ENCODE measurements at regions not wholly inside any gene's neighbourhood (a gene's known extent, or its start where the extent isn't known, plus 50 kb on each side); places are given as distances from the start of the nearest gene placed in this dataset.
A peak's percentile ranks its signal among the peaks of the same experiment; 100 is the strongest.

DNA sequence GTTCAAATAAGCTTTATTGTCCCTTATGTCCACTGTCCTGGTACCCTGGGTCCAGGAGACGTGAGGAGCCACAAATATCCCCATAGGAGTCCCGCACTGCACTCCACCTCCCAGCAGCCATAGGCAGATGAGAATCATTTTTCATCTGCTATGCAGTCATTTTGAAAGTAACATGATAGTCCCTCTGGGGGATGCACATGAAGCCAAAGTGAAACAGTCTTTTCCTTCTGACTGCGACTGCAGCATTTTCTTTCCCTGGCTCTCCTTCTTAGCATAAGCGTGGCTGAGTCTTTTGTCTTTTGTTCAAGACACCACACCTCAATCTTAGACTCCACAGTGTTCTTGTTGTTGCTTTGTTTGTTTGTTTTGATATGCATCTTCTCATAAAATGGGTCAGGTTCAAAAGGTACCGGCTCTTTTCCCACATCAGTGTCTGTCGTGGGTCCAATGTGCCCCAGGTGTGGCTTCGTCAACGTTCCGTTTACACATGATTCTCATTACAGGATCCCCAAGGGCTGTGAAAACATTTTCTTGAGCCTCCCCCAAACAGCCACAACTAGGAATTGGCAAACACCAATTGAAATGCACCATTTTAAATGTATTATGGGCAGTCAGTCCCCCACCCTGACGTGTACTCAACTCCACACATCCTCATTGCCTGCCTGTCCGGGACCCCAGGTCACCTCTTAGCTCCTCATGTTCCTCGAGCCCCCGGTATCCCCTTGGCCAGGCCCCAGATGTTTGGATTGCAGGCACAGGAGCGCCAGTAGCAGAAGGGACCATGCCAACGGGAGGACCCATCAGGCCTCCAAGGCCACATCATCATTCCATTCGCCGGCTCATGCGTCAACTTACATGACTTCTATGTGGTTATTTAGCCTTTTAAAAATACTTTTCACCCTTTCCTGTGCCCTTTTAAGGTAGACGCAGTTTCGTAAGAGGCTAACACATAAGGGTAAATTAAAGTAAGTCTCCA is 237.8 kb upstream of the DAPK1 start:
- intact Hi-C loops (cut with DNase I), result no loop called here
- Histone ChIP-seq H3K9me3 (no peaks in the 10 kb centered on the region), H3K36me3 (no peaks in the 10 kb centered on the region), H3K4me1 (no peaks in the 10 kb centered on the region), H3K27ac (no peak overlapping the region), H3K27me3 (no peaks in the 10 kb centered on the region), H3K4me3 (no peak overlapping the region)
- no peak for DNase-seq (ENCODE audit: extremely low spot score in 2 of 2)
- TF ChIP-seq, protein P1, sequence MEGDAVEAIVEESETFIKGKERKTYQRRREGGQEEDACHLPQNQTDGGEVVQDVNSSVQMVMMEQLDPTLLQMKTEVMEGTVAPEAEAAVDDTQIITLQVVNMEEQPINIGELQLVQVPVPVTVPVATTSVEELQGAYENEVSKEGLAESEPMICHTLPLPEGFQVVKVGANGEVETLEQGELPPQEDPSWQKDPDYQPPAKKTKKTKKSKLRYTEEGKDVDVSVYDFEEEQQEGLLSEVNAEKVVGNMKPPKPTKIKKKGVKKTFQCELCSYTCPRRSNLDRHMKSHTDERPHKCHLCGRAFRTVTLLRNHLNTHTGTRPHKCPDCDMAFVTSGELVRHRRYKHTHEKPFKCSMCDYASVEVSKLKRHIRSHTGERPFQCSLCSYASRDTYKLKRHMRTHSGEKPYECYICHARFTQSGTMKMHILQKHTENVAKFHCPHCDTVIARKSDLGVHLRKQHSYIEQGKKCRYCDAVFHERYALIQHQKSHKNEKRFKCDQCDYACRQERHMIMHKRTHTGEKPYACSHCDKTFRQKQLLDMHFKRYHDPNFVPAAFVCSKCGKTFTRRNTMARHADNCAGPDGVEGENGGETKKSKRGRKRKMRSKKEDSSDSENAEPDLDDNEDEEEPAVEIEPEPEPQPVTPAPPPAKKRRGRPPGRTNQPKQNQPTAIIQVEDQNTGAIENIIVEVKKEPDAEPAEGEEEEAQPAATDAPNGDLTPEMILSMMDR (IDR thresholded peaks at IDR 0.05), result no peak
- TF ChIP-seq POLR2AphosphoS5 (IDR thresholded peaks at IDR 0.05; ENCODE audit: insufficient read depth in 1 of 2, low read depth in 1 of 2) (no peak), POLR2A (IDR thresholded peaks at IDR 0.05) (no peak)

DNA sequence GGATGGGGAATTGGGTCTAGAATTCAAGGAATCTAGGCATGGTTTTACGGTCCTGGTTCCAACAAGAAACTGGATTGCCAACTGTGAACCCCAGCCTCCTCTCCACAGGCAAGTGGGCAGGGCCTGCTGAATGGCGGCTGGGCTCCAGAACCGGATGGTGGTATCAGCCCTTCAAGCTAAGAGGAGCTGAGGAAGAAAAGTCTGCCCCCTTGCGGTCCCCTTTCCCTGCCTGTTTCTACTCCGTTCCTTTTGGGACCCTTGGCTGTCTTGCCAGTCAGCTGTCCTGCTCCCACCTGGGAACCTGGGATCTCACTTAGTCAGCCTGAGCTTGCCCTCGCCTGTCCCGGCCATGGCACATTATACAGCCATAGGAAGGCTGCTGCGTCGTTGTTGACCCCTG is 234.4 kb upstream of the DAPK1 start:
- DNase-seq (ENCODE audit: extremely low spot score in 2 of 2), result no peak

DNA sequence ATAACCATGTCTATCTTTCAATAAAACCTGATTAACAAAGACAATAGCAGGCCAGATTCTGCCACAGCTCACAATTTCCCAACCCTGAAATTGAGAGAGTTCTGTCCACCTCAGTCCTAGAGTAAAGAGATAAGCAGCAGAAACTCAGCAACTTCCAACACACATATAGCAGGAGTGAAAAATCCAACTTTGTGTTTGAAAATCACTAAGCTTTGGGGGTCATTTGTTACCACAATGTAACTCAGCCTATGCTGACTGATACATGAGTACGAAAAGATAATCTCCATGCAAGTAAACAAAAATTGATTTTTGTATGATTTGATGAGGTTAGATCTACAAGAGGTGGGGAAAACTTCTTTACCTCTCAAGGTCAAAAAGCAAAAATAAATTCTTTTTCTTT is 231.0 kb upstream of the DAPK1 start:
- intact Hi-C loops (cut with DNase I), result no loop called here
- Histone ChIP-seq H3K27ac (peak overlapping the region; percentile 66), H3K4me1 (peaks cover 15% of the 10 kb centered on the region), H3K9me3 (no peaks in the 10 kb centered on the region), H3K4me3 (no peak overlapping the region), H3K36me3 (no peaks in the 10 kb centered on the region), H3K27me3 (no peaks in the 10 kb centered on the region)
- TF ChIP-seq POLR2AphosphoS5 (IDR thresholded peaks at IDR 0.05; ENCODE audit: insufficient read depth in 1 of 2, low read depth in 1 of 2) (no peak), POLR2A (IDR thresholded peaks at IDR 0.05) (no peak)
- TF ChIP-seq, protein P1 (IDR thresholded peaks at IDR 0.05), result no peak
- no peak for DNase-seq (ENCODE audit: extremely low spot score in 2 of 2)

More for the DNA sequence above, 234.4 kb upstream of the DAPK1 start:
- Histone ChIP-seq H3K27ac (no peak overlapping the region), H3K4me1 (peaks cover 15% of the 10 kb centered on the region), H3K4me3 (no peak overlapping the region), H3K9me3 (no peaks in the 10 kb centered on the region), H3K36me3 (no peaks in the 10 kb centered on the region), H3K27me3 (no peaks in the 10 kb centered on the region)
- TF ChIP-seq POLR2AphosphoS5 (IDR thresholded peaks at IDR 0.05; ENCODE audit: insufficient read depth in 1 of 2, low read depth in 1 of 2) (no peak), POLR2A (IDR thresholded peaks at IDR 0.05) (no peak)
- TF ChIP-seq, protein P1 (IDR thresholded peaks at IDR 0.05), result no peak
- intact Hi-C loops (cut with DNase I), result no loop called here

DNA sequence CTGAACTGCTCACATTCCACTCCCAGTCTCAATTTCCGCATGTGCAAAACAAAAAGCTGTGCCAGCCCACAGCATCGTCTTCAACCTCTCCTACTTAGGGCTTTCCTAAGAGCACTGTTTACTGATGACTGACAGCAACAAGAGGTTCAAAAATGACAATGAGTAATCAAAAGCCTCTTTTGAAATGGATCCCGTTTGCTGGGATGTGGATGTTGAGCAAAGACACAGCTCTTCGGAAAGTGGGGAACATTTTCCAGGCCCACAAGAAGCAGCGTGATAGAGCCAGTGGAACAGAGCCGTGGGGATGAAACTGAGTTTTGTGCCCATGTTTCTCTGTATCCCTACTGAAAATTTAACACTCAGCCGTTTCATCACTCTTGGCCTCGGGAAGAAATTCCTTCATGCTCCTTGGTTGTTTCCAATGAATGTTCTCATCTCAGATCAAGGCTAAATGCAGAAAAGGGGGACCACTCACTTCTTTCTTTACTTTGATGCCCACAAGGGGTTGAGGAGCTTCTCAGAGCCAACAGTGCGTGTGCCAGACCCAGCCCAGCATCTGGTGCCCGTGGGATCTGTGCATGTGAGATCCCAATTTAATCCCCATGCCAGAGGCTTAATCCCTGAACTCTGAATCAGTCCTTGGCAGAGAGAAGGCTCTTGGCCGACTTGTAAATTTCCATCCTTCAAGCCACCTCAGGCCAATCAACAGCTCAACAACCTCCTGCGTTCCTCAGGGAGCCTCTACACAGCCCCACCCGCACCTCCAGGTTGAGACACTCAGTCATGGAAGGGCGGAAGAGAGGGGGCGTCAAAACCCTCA is 230.2 kb upstream of the DAPK1 start:
- Histone ChIP-seq H3K4me3 (no peak overlapping the region), H3K27ac (peak overlapping the region; percentile 66), H3K36me3 (no peaks in the 10 kb centered on the region), H3K9me3 (no peaks in the 10 kb centered on the region), H3K4me1 (peaks cover 15% of the 10 kb centered on the region), H3K27me3 (no peaks in the 10 kb centered on the region)
- no peak for DNase-seq (ENCODE audit: extremely low spot score in 2 of 2)
- intact Hi-C loops (cut with DNase I), result no loop called here
- TF ChIP-seq POLR2AphosphoS5 (IDR thresholded peaks at IDR 0.05; ENCODE audit: insufficient read depth in 1 of 2, low read depth in 1 of 2) (no peak), POLR2A (IDR thresholded peaks at IDR 0.05) (no peak)
- TF ChIP-seq, protein P1 (IDR thresholded peaks at IDR 0.05), result no peak

Data from vagina (tissue), 2 donors.